ENCODE measurements at regions not wholly inside any gene's neighbourhood (a gene's known extent, or its start where the extent isn't known, plus 50 kb on each side); places are given as distances from the start of the nearest gene placed in this dataset.

DNA sequence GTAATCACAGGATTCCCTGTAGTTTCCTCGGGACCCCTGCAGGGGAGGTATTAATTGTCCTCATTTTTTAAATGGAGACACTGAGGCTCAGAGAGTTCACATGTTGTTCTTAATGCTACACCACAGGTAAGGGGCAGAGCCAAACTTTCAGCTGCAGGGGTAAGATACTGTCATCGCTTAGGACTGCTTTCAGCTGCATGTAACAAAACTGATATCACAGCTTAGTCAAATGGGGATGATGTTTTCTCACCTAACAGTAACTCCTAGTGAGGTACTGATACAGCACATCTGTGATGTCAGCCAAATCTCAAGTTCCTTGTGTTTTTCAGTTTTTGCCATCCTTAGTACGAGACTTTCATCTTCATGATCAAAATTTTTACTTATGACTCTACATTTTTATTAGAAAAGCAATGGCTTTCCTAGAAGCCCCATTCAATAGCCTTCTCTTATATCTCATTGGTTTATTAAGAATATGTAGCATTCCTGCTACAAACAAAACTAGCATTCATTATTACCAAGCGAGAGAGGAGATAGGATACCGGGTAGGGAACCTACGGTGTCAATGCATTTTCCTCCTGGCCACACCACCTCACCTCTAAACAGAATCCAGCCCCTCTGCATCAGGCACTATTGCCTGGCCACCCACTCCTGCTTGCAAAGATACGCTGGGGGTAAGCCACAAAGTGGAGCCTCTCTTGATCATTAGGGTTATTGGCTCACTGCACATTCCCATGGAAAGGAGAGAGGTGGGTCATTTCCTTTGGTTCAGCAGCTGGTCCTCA is 557.5 kb downstream of the CD83 start:
- TF ChIP-seq, protein P1, sequence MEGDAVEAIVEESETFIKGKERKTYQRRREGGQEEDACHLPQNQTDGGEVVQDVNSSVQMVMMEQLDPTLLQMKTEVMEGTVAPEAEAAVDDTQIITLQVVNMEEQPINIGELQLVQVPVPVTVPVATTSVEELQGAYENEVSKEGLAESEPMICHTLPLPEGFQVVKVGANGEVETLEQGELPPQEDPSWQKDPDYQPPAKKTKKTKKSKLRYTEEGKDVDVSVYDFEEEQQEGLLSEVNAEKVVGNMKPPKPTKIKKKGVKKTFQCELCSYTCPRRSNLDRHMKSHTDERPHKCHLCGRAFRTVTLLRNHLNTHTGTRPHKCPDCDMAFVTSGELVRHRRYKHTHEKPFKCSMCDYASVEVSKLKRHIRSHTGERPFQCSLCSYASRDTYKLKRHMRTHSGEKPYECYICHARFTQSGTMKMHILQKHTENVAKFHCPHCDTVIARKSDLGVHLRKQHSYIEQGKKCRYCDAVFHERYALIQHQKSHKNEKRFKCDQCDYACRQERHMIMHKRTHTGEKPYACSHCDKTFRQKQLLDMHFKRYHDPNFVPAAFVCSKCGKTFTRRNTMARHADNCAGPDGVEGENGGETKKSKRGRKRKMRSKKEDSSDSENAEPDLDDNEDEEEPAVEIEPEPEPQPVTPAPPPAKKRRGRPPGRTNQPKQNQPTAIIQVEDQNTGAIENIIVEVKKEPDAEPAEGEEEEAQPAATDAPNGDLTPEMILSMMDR (CRISPR knock-in tag; IDR thresholded peaks at IDR 0.05), result no peak
- TF ChIP-seq, protein P2, sequence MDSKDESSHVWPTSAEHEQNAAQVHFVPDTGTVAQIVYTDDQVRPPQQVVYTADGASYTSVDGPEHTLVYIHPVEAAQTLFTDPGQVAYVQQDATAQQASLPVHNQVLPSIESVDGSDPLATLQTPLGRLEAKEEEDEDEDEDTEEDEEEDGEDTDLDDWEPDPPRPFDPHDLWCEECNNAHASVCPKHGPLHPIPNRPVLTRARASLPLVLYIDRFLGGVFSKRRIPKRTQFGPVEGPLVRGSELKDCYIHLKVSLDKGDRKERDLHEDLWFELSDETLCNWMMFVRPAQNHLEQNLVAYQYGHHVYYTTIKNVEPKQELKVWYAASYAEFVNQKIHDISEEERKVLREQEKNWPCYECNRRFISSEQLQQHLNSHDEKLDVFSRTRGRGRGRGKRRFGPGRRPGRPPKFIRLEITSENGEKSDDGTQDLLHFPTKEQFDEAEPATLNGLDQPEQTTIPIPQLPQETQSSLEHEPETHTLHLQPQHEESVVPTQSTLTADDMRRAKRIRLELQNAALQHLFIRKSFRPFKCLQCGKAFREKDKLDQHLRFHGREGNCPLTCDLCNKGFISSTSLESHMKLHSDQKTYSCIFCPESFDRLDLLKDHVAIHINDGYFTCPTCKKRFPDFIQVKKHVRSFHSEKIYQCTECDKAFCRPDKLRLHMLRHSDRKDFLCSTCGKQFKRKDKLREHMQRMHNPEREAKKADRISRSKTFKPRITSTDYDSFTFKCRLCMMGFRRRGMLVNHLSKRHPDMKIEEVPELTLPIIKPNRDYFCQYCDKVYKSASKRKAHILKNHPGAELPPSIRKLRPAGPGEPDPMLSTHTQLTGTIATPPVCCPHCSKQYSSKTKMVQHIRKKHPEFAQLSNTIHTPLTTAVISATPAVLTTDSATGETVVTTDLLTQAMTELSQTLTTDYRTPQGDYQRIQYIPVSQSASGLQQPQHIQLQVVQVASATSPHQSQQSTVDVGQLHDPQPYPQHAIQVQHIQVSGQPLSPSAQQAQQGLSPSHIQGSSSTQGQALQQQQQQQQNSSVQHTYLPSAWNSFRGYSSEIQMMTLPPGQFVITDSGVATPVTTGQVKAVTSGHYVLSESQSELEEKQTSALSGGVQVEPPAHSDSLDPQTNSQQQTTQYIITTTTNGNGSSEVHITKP (CRISPR knock-in tag; IDR thresholded peaks at IDR 0.05; ENCODE audit: low read depth), result no peak
- TF ChIP-seq ZNF768 (CRISPR knock-in tag; IDR thresholded peaks at IDR 0.05) (no peak), JUND (CRISPR knock-in tag; IDR thresholded peaks at IDR 0.05) (no peak)
- TF ChIP-seq, protein P3, sequence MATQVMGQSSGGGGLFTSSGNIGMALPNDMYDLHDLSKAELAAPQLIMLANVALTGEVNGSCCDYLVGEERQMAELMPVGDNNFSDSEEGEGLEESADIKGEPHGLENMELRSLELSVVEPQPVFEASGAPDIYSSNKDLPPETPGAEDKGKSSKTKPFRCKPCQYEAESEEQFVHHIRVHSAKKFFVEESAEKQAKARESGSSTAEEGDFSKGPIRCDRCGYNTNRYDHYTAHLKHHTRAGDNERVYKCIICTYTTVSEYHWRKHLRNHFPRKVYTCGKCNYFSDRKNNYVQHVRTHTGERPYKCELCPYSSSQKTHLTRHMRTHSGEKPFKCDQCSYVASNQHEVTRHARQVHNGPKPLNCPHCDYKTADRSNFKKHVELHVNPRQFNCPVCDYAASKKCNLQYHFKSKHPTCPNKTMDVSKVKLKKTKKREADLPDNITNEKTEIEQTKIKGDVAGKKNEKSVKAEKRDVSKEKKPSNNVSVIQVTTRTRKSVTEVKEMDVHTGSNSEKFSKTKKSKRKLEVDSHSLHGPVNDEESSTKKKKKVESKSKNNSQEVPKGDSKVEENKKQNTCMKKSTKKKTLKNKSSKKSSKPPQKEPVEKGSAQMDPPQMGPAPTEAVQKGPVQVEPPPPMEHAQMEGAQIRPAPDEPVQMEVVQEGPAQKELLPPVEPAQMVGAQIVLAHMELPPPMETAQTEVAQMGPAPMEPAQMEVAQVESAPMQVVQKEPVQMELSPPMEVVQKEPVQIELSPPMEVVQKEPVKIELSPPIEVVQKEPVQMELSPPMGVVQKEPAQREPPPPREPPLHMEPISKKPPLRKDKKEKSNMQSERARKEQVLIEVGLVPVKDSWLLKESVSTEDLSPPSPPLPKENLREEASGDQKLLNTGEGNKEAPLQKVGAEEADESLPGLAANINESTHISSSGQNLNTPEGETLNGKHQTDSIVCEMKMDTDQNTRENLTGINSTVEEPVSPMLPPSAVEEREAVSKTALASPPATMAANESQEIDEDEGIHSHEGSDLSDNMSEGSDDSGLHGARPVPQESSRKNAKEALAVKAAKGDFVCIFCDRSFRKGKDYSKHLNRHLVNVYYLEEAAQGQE (IDR thresholded peaks at IDR 0.05; ENCODE audit: borderline replicate concordance in 1 of 2, low read depth in 1 of 2, low read length in 2 of 2), result no peak

Measured in HepG2 (cell line).